Endothelial cell of umbilical vein (primary cell): ENCODE measurements at regions not wholly inside any gene's neighbourhood (a gene's known extent, or its start where the extent isn't known, plus 50 kb on each side); places are given as distances from the start of the nearest gene placed in this dataset.

ENCODE experiments used
- BruUV-seq: library from RNA; stranded (reverse); fragments of 400-500 nt; replicated peaks from 2 replicates; lab custom pipeline; 2021; lab: Mats Ljungman, UMichigan
- CTCF ChIA-PET: fragments of 300-600, 350-600 bp; sonication (Branson Sonifier 250); formaldehyde crosslinking; loops from one replicate; lab custom pipeline; 2021; ENCODE audit warnings: antibody characterized with exemption, inconsistent platforms; lab: Charles Lee
- POLR2A ChIA-PET: fragments of 300-600, 350-600 bp; sonication (Branson Sonifier 250); formaldehyde crosslinking; loops from one replicate; lab custom pipeline; 2021; ENCODE audit warnings: antibody characterized with exemption, inconsistent platforms; lab: Charles Lee
- DNase-seq: peaks from one replicate; pipeline ENCODE4 v3.0.0-alpha.2; 2011; ENCODE audit warnings: low read depth, low spot score
- FAIRE-seq: peaks from 2 replicates; lab custom pipeline; 2011; peaks lifted over from hg19 to GRCh38; lab: Jason Lieb, UNC
- H2AFZ ChIP-seq: 2 replicates; pipeline ENCODE4 v1.6.0; 2012; ENCODE audit warnings: low read depth, low read length, control low read depth, inconsistent platforms
- H3K27ac ChIP-seq: 2 replicates; pipeline ENCODE4 v1.5.1; 2011; ENCODE audit warnings: low read depth, mild to moderate bottlenecking, control low read depth, low read length, moderate library complexity; ENCODE audit not compliant: insufficient read depth
- H3K27me3 ChIP-seq, 2 experiments: 2 replicates each; pipeline versions ENCODE4 v1.6.0 to v1.6.1; 2011; ENCODE audit warnings: low read length in 2 of 2, mixed read lengths in 1 of 2; ENCODE audit not compliant: control insufficient read depth in 2 of 2, insufficient read depth in 2 of 2
- H3K36me3 ChIP-seq, 2 experiments: 2 replicates in 1 of 2; 3 replicates in 1 of 2; pipeline ENCODE4 v1.5.1; 2011; ENCODE audit warnings: low read length in 2 of 2, mild to moderate bottlenecking in 1 of 2, moderate library complexity in 1 of 2; ENCODE audit not compliant: control insufficient read depth in 2 of 2, insufficient read depth in 2 of 2; ENCODE audit errors: extremely low read depth in 1 of 2
- H3K4me1 ChIP-seq: 3 replicates; pipeline ENCODE4 v1.5.1; 2011; ENCODE audit warnings: mild to moderate bottlenecking, low read length; ENCODE audit not compliant: control insufficient read depth, insufficient read depth; ENCODE audit errors: extremely low read depth
- H3K4me2 ChIP-seq: 2 replicates; pipeline ENCODE4 v1.6.1; 2011; ENCODE audit warnings: low read length, control low read depth, mixed read lengths; ENCODE audit not compliant: insufficient read depth
- H3K4me3 ChIP-seq, 3 experiments: fragments of 200-600 bp in 1 of 3; sonication (generic), shearing (Covaris generic) in 1 of 3; replicated peaks in 1 of 3; 2 replicates each; pipeline ENCODE4 v1.5.1; 2011 to 2016; ENCODE audit warnings: control low read depth in 3 of 3, low read length in 3 of 3, mild to moderate bottlenecking in 2 of 3, inconsistent platforms in 1 of 3, low read depth in 1 of 3, moderate library complexity in 1 of 3; ENCODE audit not compliant: insufficient read depth in 1 of 3
- H3K79me2 ChIP-seq: 2 replicates; pipeline ENCODE4 v1.6.0; 2012; ENCODE audit warnings: low read length, inconsistent platforms; ENCODE audit not compliant: control insufficient read depth, insufficient read depth
- H3K9ac ChIP-seq: replicated peaks from 2 replicates; pipeline ENCODE3; 2011; ENCODE audit warnings: low read length, control low read depth; ENCODE audit not compliant: insufficient read depth; ENCODE audit errors: extremely low read depth
- H3K9me1 ChIP-seq: replicated peaks from 3 replicates; pipeline ENCODE4 v1.6.0; 2011; ENCODE audit warnings: mild to moderate bottlenecking, low read length; ENCODE audit not compliant: control insufficient read depth, insufficient read depth; ENCODE audit errors: extremely low read depth
- H3K9me3 ChIP-seq: replicated peaks from 2 replicates; pipeline ENCODE4 v1.5.1; 2012; ENCODE audit warnings: low read length, inconsistent platforms; ENCODE audit not compliant: control insufficient read depth, insufficient read depth
- H4K20me1 ChIP-seq: replicated peaks from 2 replicates; pipeline ENCODE3; 2011; ENCODE audit warnings: mild to moderate bottlenecking, low read length; ENCODE audit not compliant: control insufficient read depth, insufficient read depth; ENCODE audit errors: extremely low read depth
- EZH2 ChIP-seq: IDR thresholded peaks from 2 replicates; pipeline ENCODE4 v1.6.1; 2012; ENCODE audit warnings: borderline replicate concordance, low read depth, mild to moderate bottlenecking, moderate library complexity, low read length, inconsistent platforms; ENCODE audit not compliant: severe bottlenecking
- FOS ChIP-seq: IDR thresholded peaks from 2 replicates; pipeline ENCODE4 v1.6.1; 2011; ENCODE audit warnings: mild to moderate bottlenecking, low read length, moderate library complexity, borderline replicate concordance; ENCODE audit not compliant: insufficient read depth
- GATA2 ChIP-seq: IDR thresholded peaks from 2 replicates; pipeline ENCODE4 v1.7.0; 2011; ENCODE audit warnings: low read depth, mild to moderate bottlenecking, moderate library complexity, mixed read lengths, low read length; ENCODE audit not compliant: insufficient read length, insufficient read depth
- JUN ChIP-seq: IDR thresholded peaks from 2 replicates; pipeline ENCODE4 v1.6.1; 2011; ENCODE audit warnings: borderline replicate concordance, low read depth; ENCODE audit not compliant: insufficient read length, insufficient read depth
- MYC ChIP-seq: IDR thresholded peaks from one replicate; pipeline ENCODE4 v1.6.1; 2011; ENCODE audit warnings: mild to moderate bottlenecking, low read depth, low read length
- POLR2A ChIP-seq: IDR thresholded peaks from 2 replicates; pipeline ENCODE4 v1.6.1; 2012; ENCODE audit warnings: low read depth, mild to moderate bottlenecking, control low read depth, low read length
- POLR2AphosphoS5 ChIP-seq: IDR thresholded peaks from 2 replicates; pipeline ENCODE4 v1.6.1; 2012; ENCODE audit warnings: low read depth, mild to moderate bottlenecking, control low read depth, low read length, moderate library complexity; ENCODE audit not compliant: insufficient read depth
- dilution Hi-C: fragments of 300-500 bp; cut with MboI; formaldehyde crosslinking; loops from one replicate; pipeline ENCODE4 v1.15.0; 2019; ENCODE audit warnings: low sequenced_read_pairs; ENCODE audit not compliant: extremely low pct_ligation_motif_present
- intact Hi-C: fragments of 100-400 bp; cut with micrococcal nuclease; formaldehyde crosslinking; loops from one replicate; pipeline ENCODE4 v1.10.0; 2022
- TF ChIP-seq, protein P1 (sequence below): IDR thresholded peaks from 2 replicates; pipeline ENCODE4 v1.6.1; 2011; ENCODE audit not compliant: insufficient read depth, insufficient read length
- TF ChIP-seq, protein P2 (sequence below), 2 donors: IDR thresholded peaks; 1 replicate in 1 of 2; 2 replicates in 1 of 2; pipeline ENCODE4 v1.5.1; 2011; ENCODE audit warnings: low read length in 2 of 2, mild to moderate bottlenecking in 2 of 2, moderate library complexity in 2 of 2, control low read depth in 1 of 2, inconsistent platforms in 1 of 2, low read depth in 1 of 2; ENCODE audit not compliant: insufficient read depth in 1 of 2; ENCODE audit errors: extremely low read depth in 1 of 2

DNA sequence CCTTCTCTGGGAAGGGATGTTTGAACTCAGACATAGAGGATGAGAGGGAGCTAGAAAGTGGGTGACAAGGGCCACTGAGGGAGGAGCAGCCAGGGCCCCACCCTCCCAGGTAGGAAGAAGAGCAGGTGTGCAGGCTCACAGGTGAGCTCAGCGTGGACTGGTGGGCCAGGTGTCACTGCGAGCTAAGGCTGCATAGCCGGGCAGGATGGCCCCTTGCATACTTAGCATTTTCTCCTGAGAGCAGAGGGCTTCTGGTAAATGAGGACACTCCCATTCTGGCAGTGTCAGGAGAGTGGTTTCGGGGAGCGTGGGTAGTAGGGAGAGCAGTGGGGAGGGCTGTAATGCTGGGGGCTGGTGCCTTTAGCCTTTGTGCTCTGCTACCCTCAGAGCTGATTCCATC, 843.4 kb downstream of the TBC1D22A start:
- POLR2A ChIA-PET: no interaction called here
- BruUV-seq: no TSS peak
- FAIRE-seq (no peak), DNase-seq (no peak)
- Histone ChIP-seq H2AFZ (no peak overlapping the region), H3K9me1 (no peaks in the 10 kb centered on the region), H3K4me2 (no peak overlapping the region), H3K9ac (no peak overlapping the region), H3K79me2 (no peaks in the 10 kb centered on the region), H3K36me3 (no peaks in the 10 kb centered on the region), H3K9me3 (peaks cover 11% of the 10 kb centered on the region), H3K27ac (no peak overlapping the region), H4K20me1 (no peaks in the 10 kb centered on the region), H3K4me1 (no peaks in the 10 kb centered on the region), H3K27me3 (no peaks in the 10 kb centered on the region), H3K4me3 (no peak overlapping the region)
- TF ChIP-seq FOS: no peak
- TF ChIP-seq EZH2: no peak
- TF ChIP-seq JUN: no peak
- TF ChIP-seq, protein P1, sequence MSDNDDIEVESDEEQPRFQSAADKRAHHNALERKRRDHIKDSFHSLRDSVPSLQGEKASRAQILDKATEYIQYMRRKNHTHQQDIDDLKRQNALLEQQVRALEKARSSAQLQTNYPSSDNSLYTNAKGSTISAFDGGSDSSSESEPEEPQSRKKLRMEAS: no peak
- TF ChIP-seq POLR2AphosphoS5: no peak
- dilution Hi-C loops (no loop called here), intact Hi-C loops (no loop called here)
- CTCF ChIA-PET: no interaction called here

DNA sequence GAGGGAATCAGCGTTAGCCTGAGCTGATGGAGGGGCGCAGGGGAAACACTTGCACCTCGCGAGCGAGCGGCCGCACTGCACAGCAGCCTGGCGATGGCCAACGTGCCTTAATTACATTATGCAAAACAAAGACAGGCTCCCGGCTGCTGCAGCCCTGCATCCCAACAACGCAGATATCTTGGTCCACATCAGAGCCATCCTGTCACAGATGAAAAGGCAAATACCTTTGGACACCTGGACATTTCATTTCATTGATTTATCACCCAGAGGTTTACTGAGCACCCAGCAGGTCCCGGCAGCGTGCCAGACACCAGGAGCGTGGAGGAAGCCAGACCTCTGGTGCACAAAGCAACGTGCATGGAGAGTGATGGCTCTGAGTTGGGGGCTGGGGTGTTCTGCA, 843.0 kb downstream of the TBC1D22A start:
- no peak for TF ChIP-seq JUN
- TF ChIP-seq EZH2: no peak
- TF ChIP-seq FOS: no peak
- no peak for TF ChIP-seq MYC
- TF ChIP-seq, protein P2, sequence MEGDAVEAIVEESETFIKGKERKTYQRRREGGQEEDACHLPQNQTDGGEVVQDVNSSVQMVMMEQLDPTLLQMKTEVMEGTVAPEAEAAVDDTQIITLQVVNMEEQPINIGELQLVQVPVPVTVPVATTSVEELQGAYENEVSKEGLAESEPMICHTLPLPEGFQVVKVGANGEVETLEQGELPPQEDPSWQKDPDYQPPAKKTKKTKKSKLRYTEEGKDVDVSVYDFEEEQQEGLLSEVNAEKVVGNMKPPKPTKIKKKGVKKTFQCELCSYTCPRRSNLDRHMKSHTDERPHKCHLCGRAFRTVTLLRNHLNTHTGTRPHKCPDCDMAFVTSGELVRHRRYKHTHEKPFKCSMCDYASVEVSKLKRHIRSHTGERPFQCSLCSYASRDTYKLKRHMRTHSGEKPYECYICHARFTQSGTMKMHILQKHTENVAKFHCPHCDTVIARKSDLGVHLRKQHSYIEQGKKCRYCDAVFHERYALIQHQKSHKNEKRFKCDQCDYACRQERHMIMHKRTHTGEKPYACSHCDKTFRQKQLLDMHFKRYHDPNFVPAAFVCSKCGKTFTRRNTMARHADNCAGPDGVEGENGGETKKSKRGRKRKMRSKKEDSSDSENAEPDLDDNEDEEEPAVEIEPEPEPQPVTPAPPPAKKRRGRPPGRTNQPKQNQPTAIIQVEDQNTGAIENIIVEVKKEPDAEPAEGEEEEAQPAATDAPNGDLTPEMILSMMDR (IDR thresholded peaks at IDR 0.05; ENCODE audit: extremely low read depth in 1 of 2, insufficient read depth in 1 of 2, low read depth in 1 of 2, low read length in 2 of 2): no peak
- TF ChIP-seq, protein P1: no peak
- no peak for TF ChIP-seq GATA2
- no peak for TF ChIP-seq POLR2A
- no peak for TF ChIP-seq POLR2AphosphoS5
- no peak for FAIRE-seq
- no peak for DNase-seq
- Histone ChIP-seq H3K79me2 (no peaks in the 10 kb centered on the region), H3K27me3 (no peaks in the 10 kb centered on the region), H3K9me1 (no peaks in the 10 kb centered on the region), H4K20me1 (no peaks in the 10 kb centered on the region), H3K27ac (no peak overlapping the region), H3K4me3 (no peak overlapping the region), H3K4me1 (no peaks in the 10 kb centered on the region), H3K9ac (no peak overlapping the region), H3K36me3 (no peaks in the 10 kb centered on the region), H3K4me2 (no peak overlapping the region), H3K9me3 (peaks cover 8% of the 10 kb centered on the region), H2AFZ (no peak overlapping the region)
- POLR2A ChIA-PET: no interaction called here
- intact Hi-C loops: no loop called here
- CTCF ChIA-PET: no interaction called here
- BruUV-seq: no TSS peak
- dilution Hi-C loops: no loop called here
